BJ (cell line): ENCODE measurements at regions not wholly inside any gene's neighbourhood (a gene's known extent, or its start where the extent isn't known, plus 50 kb on each side); places are given as distances from the start of the nearest gene placed in this dataset.

ENCODE experiments used
- CTCF ChIA-PET: fragments of 350-600 bp; formaldehyde crosslinking; extraction: SDS; loops from one replicate; lab custom pipeline; 2021; ENCODE audit warnings: antibody characterized with exemption, inconsistent platforms; lab: Yijun Ruan, JAX
- POLR2A ChIA-PET: fragments of 300-600 bp; sonication (Branson Sonifier 250); formaldehyde crosslinking; extraction: SDS; loops from one replicate; lab custom pipeline; 2021; ENCODE audit warnings: antibody characterized with exemption; lab: Charles Lee
- DNase-seq: peaks from one replicate; pipeline ENCODE4 v3.0.0-alpha.2; 2011; ENCODE audit warnings: low read depth
- H3K27me3 ChIP-seq: 2 replicates; pipeline ENCODE4 v1.6.0; 2011; ENCODE audit warnings: low read length; ENCODE audit not compliant: control insufficient read depth, insufficient read depth
- H3K36me3 ChIP-seq: 2 replicates; pipeline ENCODE4 v1.5.1; 2011; ENCODE audit warnings: low read length; ENCODE audit not compliant: control insufficient read depth, insufficient read depth
- H3K4me3 ChIP-seq: 2 replicates; pipeline ENCODE4 v1.5.1; 2011; ENCODE audit warnings: low read depth, mild to moderate bottlenecking, control low read depth, low read length
- TF ChIP-seq, protein P1 (sequence below): IDR thresholded peaks from 2 replicates; pipeline ENCODE4 v1.5.1; 2011; ENCODE audit warnings: low read depth, mild to moderate bottlenecking, control low read depth, inconsistent platforms, low read length, moderate library complexity; ENCODE audit not compliant: insufficient read depth

DNA sequence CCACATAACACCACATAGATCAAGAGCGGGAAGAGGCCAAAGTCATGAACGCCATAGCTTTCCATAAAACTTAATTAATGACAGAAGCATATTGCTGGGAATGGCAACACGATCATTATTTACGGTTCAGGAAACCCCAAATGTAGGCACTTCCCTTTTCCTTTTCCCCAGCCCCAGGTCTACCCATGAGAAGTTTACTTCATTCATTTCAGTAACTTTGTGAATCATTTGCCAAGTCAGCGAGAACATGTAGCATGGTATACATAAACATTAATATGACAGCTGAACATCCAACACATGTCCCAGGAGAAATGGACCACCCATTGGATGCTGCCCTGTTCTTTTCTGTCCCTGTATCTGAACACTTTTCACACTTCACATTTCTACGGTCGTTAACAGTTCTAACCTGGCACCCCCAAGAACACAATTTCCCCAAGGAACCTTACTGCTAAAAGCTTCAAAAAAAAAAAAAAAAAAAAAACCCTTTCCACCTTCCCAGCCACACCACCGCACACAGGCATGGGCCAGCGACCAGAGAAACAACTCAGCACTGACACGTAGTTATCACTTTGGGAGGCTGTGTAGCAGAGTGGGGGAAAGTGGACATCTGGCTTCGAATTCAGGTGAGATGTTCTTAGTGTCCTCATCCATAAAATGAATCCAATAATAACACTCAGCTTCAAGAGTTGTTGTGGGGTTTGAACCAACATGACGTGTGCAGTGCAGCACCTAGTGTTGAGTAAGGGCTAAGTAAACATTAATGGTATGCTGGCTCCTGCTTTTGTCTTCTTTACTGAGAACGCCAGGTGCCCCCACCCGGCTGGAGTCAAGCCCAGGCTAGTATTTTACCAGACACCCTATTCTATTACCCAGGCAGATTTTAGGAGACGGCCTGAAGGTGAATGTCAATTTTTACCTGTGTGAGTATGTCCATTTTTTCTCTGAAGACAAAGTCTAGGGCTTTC is 371.5 kb downstream of the LNPK start:
- ChIA-PET CTCF (no interaction called here), POLR2A (no interaction called here)
- no peaks in the 10 kb centered on the region for H3K36me3 ChIP-seq
- no peak overlapping the region for H3K4me3 ChIP-seq
- TF ChIP-seq, protein P1, sequence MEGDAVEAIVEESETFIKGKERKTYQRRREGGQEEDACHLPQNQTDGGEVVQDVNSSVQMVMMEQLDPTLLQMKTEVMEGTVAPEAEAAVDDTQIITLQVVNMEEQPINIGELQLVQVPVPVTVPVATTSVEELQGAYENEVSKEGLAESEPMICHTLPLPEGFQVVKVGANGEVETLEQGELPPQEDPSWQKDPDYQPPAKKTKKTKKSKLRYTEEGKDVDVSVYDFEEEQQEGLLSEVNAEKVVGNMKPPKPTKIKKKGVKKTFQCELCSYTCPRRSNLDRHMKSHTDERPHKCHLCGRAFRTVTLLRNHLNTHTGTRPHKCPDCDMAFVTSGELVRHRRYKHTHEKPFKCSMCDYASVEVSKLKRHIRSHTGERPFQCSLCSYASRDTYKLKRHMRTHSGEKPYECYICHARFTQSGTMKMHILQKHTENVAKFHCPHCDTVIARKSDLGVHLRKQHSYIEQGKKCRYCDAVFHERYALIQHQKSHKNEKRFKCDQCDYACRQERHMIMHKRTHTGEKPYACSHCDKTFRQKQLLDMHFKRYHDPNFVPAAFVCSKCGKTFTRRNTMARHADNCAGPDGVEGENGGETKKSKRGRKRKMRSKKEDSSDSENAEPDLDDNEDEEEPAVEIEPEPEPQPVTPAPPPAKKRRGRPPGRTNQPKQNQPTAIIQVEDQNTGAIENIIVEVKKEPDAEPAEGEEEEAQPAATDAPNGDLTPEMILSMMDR, result no peak
- DNase-seq, result no peak
- H3K27me3 ChIP-seq, result no peaks in the 10 kb centered on the region

DNA sequence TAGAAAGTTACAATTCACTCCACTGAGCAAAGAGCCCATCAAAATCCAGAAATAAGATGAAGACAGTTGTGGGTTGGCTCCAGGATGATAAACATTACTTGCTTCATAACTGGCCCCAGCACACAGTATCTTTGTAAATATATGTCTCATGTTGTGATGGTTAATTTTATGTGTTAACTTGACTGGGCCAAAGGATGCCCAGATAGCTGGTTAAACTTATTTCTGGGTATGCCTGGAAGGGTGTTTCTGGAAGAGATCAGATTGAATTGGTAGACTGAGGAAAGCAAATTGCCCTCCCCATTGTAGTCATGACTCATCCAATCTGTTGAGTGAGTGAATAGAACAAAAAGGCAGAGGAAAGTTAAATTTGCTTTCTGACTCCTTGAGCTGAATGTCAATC is 373.8 kb downstream of the LNPK start:
- CTCF ChIA-PET, result interaction anchor here (1.2 to 1.3 kb wide), 2 partner anchors 8 to 27 kb away, joined by 3 read pairs; no protein-coding TSS in a partner anchor
- POLR2A ChIA-PET, result interaction anchor here (0.6 kb wide), 1 partner anchor 27 kb away, joined by 3 read pairs; no protein-coding TSS in a partner anchor

DNA sequence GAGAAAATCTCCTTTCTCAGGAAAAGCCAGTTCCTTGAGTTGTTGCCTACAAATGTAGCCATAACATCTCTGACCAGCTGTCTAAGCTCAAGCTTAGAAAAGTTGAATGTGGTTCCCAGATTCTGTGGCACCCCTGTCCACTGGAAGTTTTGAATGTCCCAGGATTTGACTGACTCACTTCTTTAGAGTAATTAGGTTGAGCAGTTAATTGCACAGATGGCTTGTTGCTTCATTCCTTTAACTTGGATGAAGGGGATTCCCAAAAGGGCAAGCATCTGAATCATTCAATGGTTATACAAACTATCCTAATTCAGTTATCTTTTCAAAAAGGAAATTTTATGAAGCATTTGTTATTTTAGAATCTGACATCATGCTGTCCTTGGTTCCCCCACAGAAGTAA is 374.7 kb downstream of the LNPK start:
- DNase-seq, result peak; percentile 41
- Histone ChIP-seq H3K4me3 (no peak overlapping the region), H3K36me3 (no peaks in the 10 kb centered on the region), H3K27me3 (no peaks in the 10 kb centered on the region)
- ChIA-PET POLR2A (no interaction called here), CTCF (interaction anchor here (1.2 to 1.3 kb wide), 2 partner anchors 7 to 26 kb away, joined by 3 read pairs; no protein-coding TSS in a partner anchor)
- TF ChIP-seq, protein P1, result no peak

More for the DNA sequence above, 373.8 kb downstream of the LNPK start:
- H3K4me3 ChIP-seq, result no peak overlapping the region
- DNase-seq, result no peak
- no peaks in the 10 kb centered on the region for H3K36me3 ChIP-seq
- H3K27me3 ChIP-seq, result no peaks in the 10 kb centered on the region
- TF ChIP-seq, protein P1, result no peak

DNA sequence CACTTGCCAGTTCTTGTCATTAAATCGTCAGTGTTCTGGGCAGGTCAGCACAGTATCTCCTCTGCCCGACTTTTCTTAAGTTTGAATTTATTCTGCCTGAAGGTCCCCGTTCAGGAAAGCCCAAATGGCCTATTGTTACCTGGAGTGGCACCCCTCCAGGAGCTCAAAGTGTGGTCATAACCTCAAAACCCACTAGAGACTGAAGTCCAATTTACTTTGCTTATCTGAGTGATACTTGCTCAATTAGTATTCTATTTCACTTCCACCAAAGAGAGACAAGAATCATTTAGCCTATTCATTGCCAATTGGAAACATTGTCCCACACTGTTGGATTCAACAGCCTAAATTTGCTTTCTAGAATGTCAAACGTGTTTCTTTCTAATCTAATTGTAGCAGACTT is 375.3 kb downstream of the LNPK start:
- POLR2A ChIA-PET, result no interaction called here
- TF ChIP-seq, protein P1, result no peak
- no peak for DNase-seq
- CTCF ChIA-PET, result no interaction called here
- no peak overlapping the region for H3K4me3 ChIP-seq
- H3K36me3 ChIP-seq, result no peaks in the 10 kb centered on the region
- H3K27me3 ChIP-seq, result no peaks in the 10 kb centered on the region

DNA sequence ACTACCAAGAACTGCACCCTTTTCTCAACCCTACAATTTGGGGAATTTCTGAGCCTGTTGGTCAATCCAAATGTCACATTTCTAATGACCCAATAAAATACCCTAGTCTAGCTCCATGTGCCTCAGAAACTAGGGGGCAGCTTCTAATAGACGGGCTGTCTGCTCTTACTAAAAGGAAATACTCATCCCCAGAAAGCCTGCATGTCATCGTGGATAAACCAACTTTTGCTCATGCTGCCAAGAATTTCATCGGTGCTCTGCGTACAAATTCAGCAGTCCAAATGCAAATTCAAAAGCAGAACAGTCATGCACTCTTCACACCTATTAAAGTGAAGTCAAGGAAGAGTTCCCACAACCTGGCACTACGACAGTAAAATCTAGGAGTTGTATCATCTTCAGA is 377.3 kb downstream of the LNPK start:
- no peak for DNase-seq
- CTCF ChIA-PET, result no interaction called here
- H3K36me3 ChIP-seq, result no peaks in the 10 kb centered on the region
- TF ChIP-seq, protein P1, result no peak
- no peaks in the 10 kb centered on the region for H3K27me3 ChIP-seq
- H3K4me3 ChIP-seq, result no peak overlapping the region
- POLR2A ChIA-PET, result no interaction called here
